Activated T-cell treated with anti-CD3 and anti-CD28 coated beads, Interleukin-2, amount 50 U/mL, for 4 hours (primary cell): ENCODE measurements at regions not wholly inside any gene's neighbourhood (a gene's known extent, or its start where the extent isn't known, plus 50 kb on each side); places are given as distances from the start of the nearest gene placed in this dataset.

ENCODE experiments used
- ATAC-seq, 2 donors: fragments of 200-7000 bp; cut with Tn5 transposase; one replicate each; pipeline ENCODE4 v1.10.0; 2021
- DNase-seq: peaks from one replicate; pipeline ENCODE4 v3.0.0-alpha.2; 2020
- H3K27me3 Mint-ChIP-seq: one replicate; pipeline ENCODE4 v1.8.0; 2021; ENCODE audit warnings: low read depth, mixed read lengths
- H3K36me3 Mint-ChIP-seq: one replicate; pipeline ENCODE4 v1.8.0; 2022; ENCODE audit warnings: mixed read lengths; ENCODE audit not compliant: insufficient read depth
- H3K4me1 Mint-ChIP-seq: one replicate; pipeline ENCODE4 v1.8.0; 2021; ENCODE audit warnings: low read depth, mixed read lengths
- H3K4me3 Mint-ChIP-seq: one replicate; pipeline ENCODE4 v1.8.0; 2021; ENCODE audit warnings: mild to moderate bottlenecking, moderate library complexity, mixed read lengths
- H3K9me3 Mint-ChIP-seq: one replicate; pipeline ENCODE4 v1.8.0; 2021; ENCODE audit warnings: mixed read lengths

DNA sequence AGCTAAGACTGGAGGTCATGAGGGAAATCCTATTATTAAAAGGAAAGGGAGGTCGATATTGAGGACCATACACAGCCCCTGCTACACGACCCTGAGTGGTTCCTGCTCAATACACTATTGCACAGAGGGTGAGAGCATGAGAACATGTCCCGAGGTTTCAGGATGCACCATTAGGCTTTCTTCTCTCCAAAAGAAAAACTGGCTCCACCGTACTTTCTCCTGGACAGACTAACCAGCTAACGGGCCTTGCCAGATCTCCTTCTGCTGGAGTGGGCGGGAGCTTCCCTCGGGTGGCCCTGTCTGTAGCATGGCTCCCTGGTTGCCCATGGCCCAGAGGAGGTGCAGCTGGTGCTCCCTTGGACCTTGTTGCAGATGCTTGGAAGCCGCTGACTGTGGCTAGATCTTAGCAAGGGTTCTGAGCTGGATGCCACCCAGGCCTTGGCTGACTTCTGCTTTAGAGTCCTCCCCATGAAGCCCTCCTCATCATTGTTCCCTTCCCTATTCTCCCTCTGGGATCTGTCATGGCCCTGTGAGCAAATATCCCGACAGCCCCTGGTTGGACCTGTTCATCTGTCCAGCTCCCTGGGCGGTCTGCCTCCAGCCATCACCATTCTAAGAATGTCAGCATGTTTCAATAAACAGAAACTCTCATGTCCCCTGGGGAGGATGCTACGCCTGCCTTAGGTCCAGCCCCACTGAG lies 52.9 kb upstream of the SHH start:
- ATAC-seq: no peak
- peaks cover 14% of the 10 kb centered on the region for H3K27me3 Mint-ChIP-seq
- no peak for DNase-seq
- no peak overlapping the region for H3K4me3 Mint-ChIP-seq
- no peaks in the 10 kb centered on the region for H3K4me1 Mint-ChIP-seq
- H3K36me3 Mint-ChIP-seq: no peaks in the 10 kb centered on the region
- no peaks in the 10 kb centered on the region for H3K9me3 Mint-ChIP-seq

GRCh38 chr7:155864271-155864985 lies 52.2 kb upstream of the SHH start:
- H3K9me3 Mint-ChIP-seq: no peaks in the 10 kb centered on the region
- H3K36me3 Mint-ChIP-seq: no peaks in the 10 kb centered on the region
- no peak for ATAC-seq
- H3K27me3 Mint-ChIP-seq: peaks cover 14% of the 10 kb centered on the region
- no peak for DNase-seq
- H3K4me3 Mint-ChIP-seq: no peak overlapping the region
- H3K4me1 Mint-ChIP-seq: no peaks in the 10 kb centered on the region

DNA sequence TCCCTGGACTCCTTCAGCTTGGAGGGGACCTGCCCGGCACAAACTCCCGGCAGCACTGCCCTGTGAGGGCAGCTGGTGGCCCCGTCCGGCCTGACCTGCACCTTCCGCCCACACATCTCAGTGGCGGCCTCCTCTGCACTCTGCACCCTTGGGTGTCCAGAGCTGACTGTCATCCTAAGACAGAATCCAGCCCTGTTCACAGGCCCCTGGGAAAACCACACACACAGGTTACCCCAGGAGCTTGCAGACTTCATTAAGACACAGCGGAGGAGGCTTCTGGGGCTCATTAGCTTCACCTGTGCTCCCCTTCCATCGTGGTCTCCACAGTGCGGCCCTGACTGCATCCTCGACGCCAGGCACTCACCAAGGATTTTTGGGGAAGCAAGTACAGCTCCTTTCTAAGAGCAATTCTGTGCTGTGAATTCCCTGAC lies 51.5 kb upstream of the SHH start:
- no peaks in the 10 kb centered on the region for H3K9me3 Mint-ChIP-seq

GRCh38 chr7:155862123-155862892 lies 50.0 kb upstream of the SHH start:
- no peaks in the 10 kb centered on the region for H3K4me1 Mint-ChIP-seq

More for the DNA sequence above, 51.5 kb upstream of the SHH start:
- no peak for ATAC-seq
- no peak for DNase-seq
- H3K4me1 Mint-ChIP-seq: no peaks in the 10 kb centered on the region
- H3K27me3 Mint-ChIP-seq: peaks cover 14% of the 10 kb centered on the region
- H3K4me3 Mint-ChIP-seq: no peak overlapping the region
- H3K36me3 Mint-ChIP-seq: no peaks in the 10 kb centered on the region

More at GRCh38 chr7:155862123-155862892, 50.0 kb upstream of the SHH start:
- H3K4me3 Mint-ChIP-seq: no peak overlapping the region
- no peaks in the 10 kb centered on the region for H3K9me3 Mint-ChIP-seq
- peaks cover 14% of the 10 kb centered on the region for H3K27me3 Mint-ChIP-seq
- no peak for ATAC-seq
- no peak for DNase-seq
- H3K36me3 Mint-ChIP-seq: no peaks in the 10 kb centered on the region
